GM13976 (cell line): ENCODE measurements at regions not wholly inside any gene's neighbourhood (a gene's known extent, or its start where the extent isn't known, plus 50 kb on each side); places are given as distances from the start of the nearest gene placed in this dataset.

Experiments used
- DNase-seq: peaks from one replicate; pipeline ENCODE4 v3.0.0; 2012; ENCODE audit warnings: low spot score
- CTCF ChIP-seq: IDR thresholded peaks from 2 replicates; pipeline ENCODE4 v1.5.1; 2012; ENCODE audit warnings: borderline replicate concordance, mild to moderate bottlenecking; ENCODE audit not compliant: insufficient read depth; ENCODE audit errors: extremely low read depth, missing control alignments, control extremely low read depth
- in situ Hi-C: fragments of 300-500 bp; cut with MboI; formaldehyde crosslinking; loops from one replicate; pipeline ENCODE4 v1.12.0; 2022; ENCODE audit warnings: low sequenced_read_pairs, mixed read lengths, inconsistent platforms; ENCODE audit not compliant: unreplicated experiment

DNA sequence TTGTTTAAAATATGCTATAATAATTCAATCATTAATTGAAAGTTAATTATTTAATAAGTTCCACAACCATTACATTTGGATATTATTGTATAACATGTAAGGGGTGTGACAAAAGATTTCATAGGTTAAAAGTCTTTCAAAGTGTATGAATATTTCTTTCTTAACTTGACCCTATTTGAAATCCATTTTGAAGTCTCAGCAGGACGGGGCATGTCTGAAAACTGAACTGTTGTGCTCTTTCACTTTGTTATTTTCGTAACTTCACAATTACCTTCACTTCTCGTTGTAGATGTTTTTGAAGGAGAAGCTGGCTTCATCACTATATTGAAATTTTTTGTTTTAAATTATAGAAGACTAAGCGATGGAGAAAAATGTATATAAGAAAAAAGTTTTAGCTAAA lies 1775.7 kb downstream of the PCDH9 start:
- no peak for TF ChIP-seq CTCF
- no peak for DNase-seq
- in situ Hi-C loops = no loop called here

DNA sequence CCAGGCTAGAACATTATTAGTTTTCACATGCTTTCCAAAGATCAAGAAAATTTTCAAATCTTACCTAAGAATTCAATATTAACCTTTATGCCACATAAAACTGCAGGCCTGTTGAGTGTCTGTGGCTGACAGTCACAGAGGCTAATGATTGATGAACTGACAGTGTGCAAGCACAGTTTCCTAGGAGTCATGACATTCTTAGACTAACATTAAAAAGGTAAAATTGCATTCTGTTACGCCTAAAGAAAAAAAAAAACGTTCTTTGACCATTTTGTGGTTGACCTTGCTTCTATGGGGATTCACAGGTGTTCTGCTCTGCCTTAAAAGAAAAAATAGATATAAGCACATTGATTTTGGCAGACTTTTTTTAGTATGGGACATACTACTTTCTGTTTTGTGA lies 1776.2 kb downstream of the PCDH9 start:
- no peak for DNase-seq
- no peak for TF ChIP-seq CTCF
- in situ Hi-C loops = no loop called here

GRCh38 chr13:65445340-65445739 lies 1784.8 kb downstream of the PCDH9 start:
- no peak for TF ChIP-seq CTCF
- in situ Hi-C loops = no loop called here
- DNase-seq = no peak

DNA sequence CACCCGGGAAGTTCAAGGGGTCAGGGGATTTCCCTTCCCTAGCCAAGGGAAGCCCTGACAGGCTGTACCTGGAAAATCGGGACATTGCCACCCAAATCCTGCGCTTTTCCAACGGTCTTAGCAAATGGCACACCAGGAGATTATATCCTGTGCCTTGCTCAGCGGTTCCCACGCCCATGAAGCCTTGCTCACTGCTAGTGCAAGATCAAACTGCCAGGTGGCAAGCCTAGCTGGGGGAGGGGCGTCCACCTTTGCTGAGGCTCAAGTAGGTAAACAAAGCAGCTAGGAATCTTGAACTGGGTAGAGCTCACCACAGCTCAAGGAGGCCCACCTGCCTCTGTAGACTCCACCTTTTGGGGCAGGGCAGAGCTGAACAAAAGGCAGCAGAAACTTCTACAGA lies 1794.5 kb downstream of the PCDH9 start:
- DNase-seq = no peak
- TF ChIP-seq CTCF = no peak
- in situ Hi-C loops = no loop called here

DNA sequence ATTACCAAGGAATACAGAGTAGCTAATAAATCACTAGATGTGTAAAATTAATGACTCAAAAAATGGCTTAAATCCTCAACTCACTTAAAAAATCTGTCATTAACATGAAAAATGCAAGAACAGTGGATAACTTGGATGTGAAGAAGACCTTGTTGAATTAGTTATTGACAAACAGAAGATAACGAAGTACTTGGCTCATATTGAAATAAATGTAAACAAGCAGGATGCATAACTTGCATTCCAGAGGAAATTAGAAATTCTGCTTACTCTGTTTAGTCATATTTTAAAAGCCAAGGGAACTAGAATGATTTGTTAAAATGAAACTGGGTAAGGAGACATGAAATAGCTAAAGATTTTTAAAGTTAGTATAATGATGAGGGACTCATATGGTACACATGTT lies 1812.2 kb downstream of the PCDH9 start:
- no peak for TF ChIP-seq CTCF

DNA sequence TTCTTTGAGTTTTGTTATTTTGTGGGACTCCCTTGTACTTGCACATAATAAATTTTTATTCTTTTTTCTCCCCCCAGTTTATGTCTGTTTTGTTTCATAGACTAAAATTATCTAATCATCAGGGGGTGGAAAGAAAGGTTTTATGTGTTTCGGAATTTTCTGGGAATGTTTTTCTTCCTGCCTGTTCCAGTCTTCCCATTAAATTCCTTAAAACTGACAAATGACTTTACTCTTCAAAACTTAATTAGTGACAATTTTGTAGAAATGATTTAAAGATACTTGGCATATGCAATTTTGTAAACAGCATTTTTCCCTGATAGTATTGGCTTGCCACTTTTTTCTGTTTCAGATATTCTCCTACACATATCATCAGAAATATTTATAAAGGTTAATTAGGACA lies 1813.4 kb downstream of the PCDH9 start:
- DNase-seq = no peak
- in situ Hi-C loops = no loop called here
- TF ChIP-seq CTCF = no peak

More for the DNA sequence above, 1812.2 kb downstream of the PCDH9 start:
- in situ Hi-C loops = no loop called here
- DNase-seq = no peak

GRCh38 chr13:65414187-65414586 lies 1815.9 kb downstream of the PCDH9 start:
- no peak for TF ChIP-seq CTCF
- in situ Hi-C loops = no loop called here
- no peak for DNase-seq
